GM20000 (cell line): ENCODE measurements at regions not wholly inside any gene's neighbourhood (a gene's known extent, or its start where the extent isn't known, plus 50 kb on each side); places are given as distances from the start of the nearest gene placed in this dataset.

Source experiments
- DNase-seq: peaks from one replicate; pipeline ENCODE4 v3.0.0; 2012; ENCODE audit warnings: low spot score
- CTCF ChIP-seq: IDR thresholded peaks from 2 replicates; pipeline ENCODE4 v1.5.1; 2012; ENCODE audit warnings: mild to moderate bottlenecking, control low read depth; ENCODE audit errors: extremely low read depth, missing control alignments

GRCh38 chr2:72011370-72011689, 136.3 kb downstream of the CYP26B1 start:
- no peak for TF ChIP-seq CTCF
- no peak for DNase-seq

- no peak for DNase-seq
- no peak for TF ChIP-seq CTCF
Observed at GRCh38 chr2:72010647-72011369, 136.9 kb downstream of the CYP26B1 start.

- no peak for TF ChIP-seq CTCF
- DNase-seq, result no peak
Observed at GRCh38 chr2:72008608-72009007, 139.1 kb downstream of the CYP26B1 start.

GRCh38 chr2:72007402-72007801, 140.3 kb downstream of the CYP26B1 start:
- no peak for TF ChIP-seq CTCF

GRCh38 chr2:72006188-72006736, 141.4 kb downstream of the CYP26B1 start:
- no peak for DNase-seq
- no peak for TF ChIP-seq CTCF

More at GRCh38 chr2:72007402-72007801, 140.3 kb downstream of the CYP26B1 start:
- DNase-seq, result no peak

GRCh38 chr2:72004976-72005375, 142.7 kb downstream of the CYP26B1 start:
- no peak for TF ChIP-seq CTCF
- no peak for DNase-seq

GRCh38 chr2:72004201-72004915, 143.3 kb downstream of the CYP26B1 start:
- no peak for TF ChIP-seq CTCF
- DNase-seq, result no peak
